ENCODE measurements at regions not wholly inside any gene's neighbourhood (a gene's known extent, or its start where the extent isn't known, plus 50 kb on each side); places are given as distances from the start of the nearest gene placed in this dataset.

DNA sequence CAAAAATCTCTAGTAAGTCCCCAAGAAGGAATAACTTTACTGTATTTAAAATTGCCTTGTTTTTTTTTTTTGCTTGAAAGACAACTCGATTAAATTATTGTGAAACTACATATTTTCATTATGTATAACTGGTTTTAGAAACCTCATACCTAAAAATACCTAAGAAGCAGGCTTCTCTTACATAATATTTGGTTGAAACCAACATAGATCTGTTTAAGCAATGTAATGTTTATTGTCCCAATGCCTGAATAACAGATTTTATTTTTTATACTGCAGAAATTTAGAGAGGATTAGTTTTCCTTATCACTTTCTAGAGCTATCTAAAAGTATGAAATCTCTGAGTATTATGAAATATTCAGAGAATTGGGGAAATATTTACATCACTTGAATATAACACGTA, 78.5 kb upstream of the CHRM3 start:
- H3K27ac ChIP-seq (ENCODE audit: low read length): no peak overlapping the region
- H3K4me2 ChIP-seq (ENCODE audit: low read depth, low read length): no peak overlapping the region
- H3K4me1 ChIP-seq (ENCODE audit: low read length): no peaks in the 10 kb centered on the region
- no peaks in the 10 kb centered on the region for H3K27me3 ChIP-seq (replicated peaks; ENCODE audit: insufficient read depth, low read length)
- no peaks in the 10 kb centered on the region for H4K20me1 ChIP-seq (ENCODE audit: insufficient read depth, low read length)
- DNase-seq: no peak
- no peaks in the 10 kb centered on the region for H3F3A ChIP-seq (ENCODE audit: insufficient read depth, low read length)
- no peaks in the 10 kb centered on the region for H3K9me2 ChIP-seq (replicated peaks; ENCODE audit: insufficient read depth, low read length)
- H3K79me2 ChIP-seq (ENCODE audit: low read length): no peaks in the 10 kb centered on the region
- no peak overlapping the region for H3K9ac ChIP-seq (ENCODE audit: low read length)
- TF ChIP-seq, protein P1, sequence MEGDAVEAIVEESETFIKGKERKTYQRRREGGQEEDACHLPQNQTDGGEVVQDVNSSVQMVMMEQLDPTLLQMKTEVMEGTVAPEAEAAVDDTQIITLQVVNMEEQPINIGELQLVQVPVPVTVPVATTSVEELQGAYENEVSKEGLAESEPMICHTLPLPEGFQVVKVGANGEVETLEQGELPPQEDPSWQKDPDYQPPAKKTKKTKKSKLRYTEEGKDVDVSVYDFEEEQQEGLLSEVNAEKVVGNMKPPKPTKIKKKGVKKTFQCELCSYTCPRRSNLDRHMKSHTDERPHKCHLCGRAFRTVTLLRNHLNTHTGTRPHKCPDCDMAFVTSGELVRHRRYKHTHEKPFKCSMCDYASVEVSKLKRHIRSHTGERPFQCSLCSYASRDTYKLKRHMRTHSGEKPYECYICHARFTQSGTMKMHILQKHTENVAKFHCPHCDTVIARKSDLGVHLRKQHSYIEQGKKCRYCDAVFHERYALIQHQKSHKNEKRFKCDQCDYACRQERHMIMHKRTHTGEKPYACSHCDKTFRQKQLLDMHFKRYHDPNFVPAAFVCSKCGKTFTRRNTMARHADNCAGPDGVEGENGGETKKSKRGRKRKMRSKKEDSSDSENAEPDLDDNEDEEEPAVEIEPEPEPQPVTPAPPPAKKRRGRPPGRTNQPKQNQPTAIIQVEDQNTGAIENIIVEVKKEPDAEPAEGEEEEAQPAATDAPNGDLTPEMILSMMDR (IDR thresholded peaks at IDR 0.05; ENCODE audit: low read length): no peak
- no peak for TF ChIP-seq EZH2 (optimal IDR thresholded peaks at IDR 0.05; ENCODE audit: low read depth, low read length)
- TF ChIP-seq EZH2phosphoT487 (IDR thresholded peaks at IDR 0.05; ENCODE audit: low read length): no peak
- no peaks in the 10 kb centered on the region for H3K9me3 ChIP-seq (replicated peaks; ENCODE audit: insufficient read depth, low read length)
- H3K36me3 ChIP-seq (replicated peaks; ENCODE audit: insufficient read depth, low read length): no peaks in the 10 kb centered on the region
- H2AFZ ChIP-seq (ENCODE audit: low read length): no peak overlapping the region
- no peak overlapping the region for H3K4me3 ChIP-seq (ENCODE audit: low read length)

DNA sequence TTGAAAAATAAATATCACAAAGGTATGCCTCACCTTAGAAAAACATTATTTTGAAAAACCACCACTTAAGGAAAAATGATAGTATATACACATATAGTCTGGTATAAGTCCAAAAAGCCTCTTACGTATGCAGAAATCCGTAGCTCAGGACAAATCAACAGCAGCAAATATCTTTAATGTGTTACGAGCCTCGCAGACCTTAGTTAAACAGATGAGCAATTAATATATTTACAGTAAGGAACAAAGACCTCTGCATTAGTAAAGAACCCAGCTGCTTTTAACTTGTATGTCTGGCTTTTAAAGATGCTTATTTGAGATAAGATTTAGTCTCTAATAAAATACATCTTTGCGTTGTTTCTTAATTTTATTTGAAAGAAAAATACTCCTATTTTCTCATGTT, 79.9 kb upstream of the CHRM3 start:
- Histone ChIP-seq H2AFZ (ENCODE audit: low read length) (no peak overlapping the region), H3K4me1 (ENCODE audit: low read length) (no peaks in the 10 kb centered on the region), H3K9me2 (replicated peaks; ENCODE audit: insufficient read depth, low read length) (no peaks in the 10 kb centered on the region), H3K9me3 (replicated peaks; ENCODE audit: insufficient read depth, low read length) (no peaks in the 10 kb centered on the region), H3K36me3 (replicated peaks; ENCODE audit: insufficient read depth, low read length) (no peaks in the 10 kb centered on the region), H3K4me2 (ENCODE audit: low read depth, low read length) (no peak overlapping the region), H3K27ac (ENCODE audit: low read length) (no peak overlapping the region), H4K20me1 (ENCODE audit: insufficient read depth, low read length) (no peaks in the 10 kb centered on the region), H3K4me3 (ENCODE audit: low read length) (no peak overlapping the region), H3K9ac (ENCODE audit: low read length) (no peak overlapping the region), H3F3A (ENCODE audit: insufficient read depth, low read length) (no peaks in the 10 kb centered on the region), H3K27me3 (replicated peaks; ENCODE audit: insufficient read depth, low read length) (no peaks in the 10 kb centered on the region), H3K79me2 (ENCODE audit: low read length) (no peaks in the 10 kb centered on the region)
- no peak for DNase-seq
- TF ChIP-seq, protein P1 (IDR thresholded peaks at IDR 0.05; ENCODE audit: low read length): no peak
- TF ChIP-seq EZH2 (optimal IDR thresholded peaks at IDR 0.05; ENCODE audit: low read depth, low read length) (no peak), EZH2phosphoT487 (IDR thresholded peaks at IDR 0.05; ENCODE audit: low read length) (no peak)

DNA sequence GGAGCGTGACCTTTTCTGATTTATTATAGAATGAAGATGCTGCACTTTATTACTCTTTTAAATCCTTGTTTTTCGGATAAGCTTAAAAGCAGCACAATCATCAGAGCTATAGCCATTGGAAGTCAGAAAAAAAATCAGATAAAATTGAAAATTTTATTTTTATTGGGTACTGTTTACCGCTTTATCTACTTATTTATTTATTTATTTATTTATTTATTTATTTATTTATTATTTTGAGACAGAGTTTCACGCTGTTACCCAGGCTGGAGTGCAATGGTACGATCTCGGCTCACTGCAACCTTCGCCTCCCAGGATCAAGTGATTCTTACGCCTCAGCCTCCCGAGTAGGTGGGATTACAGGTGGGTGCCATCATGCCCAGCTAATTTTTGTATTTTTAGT, 83.1 kb upstream of the CHRM3 start:
- Histone ChIP-seq H4K20me1 (ENCODE audit: insufficient read depth, low read length) (no peaks in the 10 kb centered on the region), H3K9me2 (replicated peaks; ENCODE audit: insufficient read depth, low read length) (no peaks in the 10 kb centered on the region), H3K79me2 (ENCODE audit: low read length) (no peaks in the 10 kb centered on the region), H3K27ac (ENCODE audit: low read length) (no peak overlapping the region), H3K9me3 (replicated peaks; ENCODE audit: insufficient read depth, low read length) (no peaks in the 10 kb centered on the region), H3K36me3 (replicated peaks; ENCODE audit: insufficient read depth, low read length) (no peaks in the 10 kb centered on the region), H3K27me3 (replicated peaks; ENCODE audit: insufficient read depth, low read length) (no peaks in the 10 kb centered on the region), H2AFZ (ENCODE audit: low read length) (no peak overlapping the region), H3F3A (ENCODE audit: insufficient read depth, low read length) (no peaks in the 10 kb centered on the region), H3K9ac (ENCODE audit: low read length) (no peak overlapping the region), H3K4me2 (ENCODE audit: low read depth, low read length) (no peak overlapping the region), H3K4me3 (ENCODE audit: low read length) (no peak overlapping the region), H3K4me1 (ENCODE audit: low read length) (no peaks in the 10 kb centered on the region)
- no peak for DNase-seq
- TF ChIP-seq EZH2phosphoT487 (IDR thresholded peaks at IDR 0.05; ENCODE audit: low read length) (no peak), EZH2 (optimal IDR thresholded peaks at IDR 0.05; ENCODE audit: low read depth, low read length) (no peak)
- TF ChIP-seq, protein P1 (IDR thresholded peaks at IDR 0.05; ENCODE audit: low read length): no peak

All from MM.1S (cell line).